CD4-positive, alpha-beta T cell (primary cell): ENCODE measurements at regions not wholly inside any gene's neighbourhood (a gene's known extent, or its start where the extent isn't known, plus 50 kb on each side); places are given as distances from the start of the nearest gene placed in this dataset.

Experiments used
- ATAC-seq: fragments of 200-7000 bp; cut with Tn5 transposase; one replicate; pipeline ENCODE4 v1.10.0; 2022; ENCODE audit warnings: mild to moderate bottlenecking; ENCODE audit not compliant: poor library complexity
- CTCF ChIA-PET: fragments of 350-600 bp; sonication (Branson Sonifier 250); formaldehyde crosslinking; loops from one replicate; lab custom pipeline; 2021; ENCODE audit warnings: antibody characterized with exemption, inconsistent platforms; lab: Charles Lee
- POLR2A ChIA-PET: fragments of 350-600 bp; sonication (Branson Sonifier 250); formaldehyde crosslinking; loops from one replicate; lab custom pipeline; 2021; ENCODE audit warnings: antibody characterized with exemption, inconsistent platforms; lab: Charles Lee
- DNase-seq, 14 experiments: peaks; one replicate each; pipeline ENCODE4 v3.0.0-alpha.2; 2013 to 2020; ENCODE audit warnings: mixed read lengths in 2 of 14
- H3K27ac ChIP-seq, 2 donors: one replicate each; pipeline versions ENCODE4 v1.5.1 to v1.7.0; 2013; ENCODE audit warnings: low read length in 2 of 2, low read depth in 1 of 2, mild to moderate bottlenecking in 1 of 2
- H3K27me3 ChIP-seq, 2 experiments: 1 replicate in 1 of 2; 2 replicates in 1 of 2; pipeline versions ENCODE4 v1.6.1 to v1.7.0; 2013; ENCODE audit warnings: low read length in 2 of 2, control low read depth in 1 of 2, mild to moderate bottlenecking in 1 of 2, moderate library complexity in 1 of 2; ENCODE audit not compliant: insufficient read depth in 2 of 2, control insufficient read depth in 1 of 2
- H3K36me3 ChIP-seq: one replicate; pipeline ENCODE4 v1.6.1; 2013; ENCODE audit warnings: low read length, control low read depth; ENCODE audit not compliant: insufficient read depth
- H3K4me1 ChIP-seq: one replicate; pipeline ENCODE4 v1.6.1; 2013; ENCODE audit warnings: low read length, control low read depth; ENCODE audit not compliant: insufficient read depth
- H3K4me3 ChIP-seq: one replicate; pipeline ENCODE4 v1.5.1; 2013; ENCODE audit warnings: mild to moderate bottlenecking, low read length, moderate library complexity
- H3K9me3 ChIP-seq, 2 experiments: 1 replicate in 1 of 2; 2 replicates in 1 of 2; pipeline versions ENCODE4 v1.6.1 to v1.7.0; 2013; ENCODE audit warnings: low read length in 2 of 2, mild to moderate bottlenecking in 2 of 2, control low read depth in 1 of 2, moderate library complexity in 1 of 2; ENCODE audit not compliant: control insufficient read depth in 1 of 2, insufficient read depth in 1 of 2
- H3K27ac Mint-ChIP-seq: one replicate; pipeline ENCODE4 v1.8.0; 2020; ENCODE audit warnings: mixed read lengths
- H3K27me3 Mint-ChIP-seq: one replicate; pipeline ENCODE4 v1.8.0; 2021; ENCODE audit warnings: mixed read lengths
- H3K36me3 Mint-ChIP-seq: one replicate; pipeline ENCODE4 v1.8.0; 2021; ENCODE audit warnings: low read depth, mixed read lengths
- H3K4me1 Mint-ChIP-seq: one replicate; pipeline ENCODE4 v1.8.0; 2021; ENCODE audit warnings: low read depth, mixed read lengths
- H3K4me3 Mint-ChIP-seq: one replicate; pipeline ENCODE4 v1.8.0; 2020; ENCODE audit warnings: mild to moderate bottlenecking, mixed read lengths
- H3K9me3 Mint-ChIP-seq: one replicate; pipeline ENCODE4 v1.8.0; 2020; ENCODE audit warnings: mixed read lengths
- CTCF ChIP-seq: fragments of 200-600 bp; IDR thresholded peaks from one replicate; pipeline ENCODE4 v1.8.0; 2022; ENCODE audit warnings: antibody characterized with exemption, mild to moderate bottlenecking
- intact Hi-C, 2 experiments: fragments of 100-400 bp; cut with DNase I in 1 of 2; cut with micrococcal nuclease in 1 of 2; formaldehyde crosslinking; loops; one replicate each; pipeline versions ENCODE4 v1.15.1 to v1.9.0; 2023 to 2025; cut with DNase I, micrococcal nuclease

- Histone ChIP-seq H3K36me3 (no peaks in the 10 kb centered on the region), H3K9me3 (no peaks in the 10 kb centered on the region), H3K4me1 (no peaks in the 10 kb centered on the region), H3K27me3 (peaks cover 0 to 7% of the 10 kb centered on the region in 2 experiments), H3K4me3 (no peak overlapping the region), H3K27ac (no peak overlapping the region)
- intact Hi-C loops: no loop called here
- no peak overlapping the region for H3K4me3 Mint-ChIP-seq
- no peaks in the 10 kb centered on the region for H3K36me3 Mint-ChIP-seq
- DNase-seq (no peak), ATAC-seq (no peak)
- H3K4me1 Mint-ChIP-seq: no peaks in the 10 kb centered on the region
- peaks cover 36% of the 10 kb centered on the region for H3K27me3 Mint-ChIP-seq
- no peaks in the 10 kb centered on the region for H3K9me3 Mint-ChIP-seq
- no peak overlapping the region for H3K27ac Mint-ChIP-seq
- CTCF ChIA-PET: no interaction called here
- POLR2A ChIA-PET: no interaction called here
- no peak for TF ChIP-seq CTCF
Observed at GRCh38 chr11:19506816-19507486, 205.7 kb upstream of the NAV2 start.

- Mint-ChIP-seq H3K9me3 (no peaks in the 10 kb centered on the region), H3K4me3 (no peak overlapping the region), H3K36me3 (no peaks in the 10 kb centered on the region), H3K4me1 (no peaks in the 10 kb centered on the region), H3K27ac (no peak overlapping the region), H3K27me3 (peaks cover 20% of the 10 kb centered on the region)
- no peak for DNase-seq
- Histone ChIP-seq H3K27me3 (no peaks in the 10 kb centered on the region), H3K4me3 (no peak overlapping the region), H3K27ac (no peak overlapping the region), H3K36me3 (no peaks in the 10 kb centered on the region), H3K4me1 (no peaks in the 10 kb centered on the region), H3K9me3 (no peaks in the 10 kb centered on the region)
- CTCF ChIA-PET: no interaction called here
- intact Hi-C loops: no loop called here
- no peak for ATAC-seq
- POLR2A ChIA-PET: no interaction called here
- TF ChIP-seq CTCF: no peak
Observed at GRCh38 chr11:19502691-19503253, 209.9 kb upstream of the NAV2 start.

GRCh38 chr11:19501631-19502030, 211.0 kb upstream of the NAV2 start:
- Mint-ChIP-seq H3K4me1 (no peaks in the 10 kb centered on the region), H3K36me3 (no peaks in the 10 kb centered on the region), H3K4me3 (no peak overlapping the region), H3K27me3 (peaks cover 16% of the 10 kb centered on the region), H3K9me3 (no peaks in the 10 kb centered on the region), H3K27ac (no peak overlapping the region)
- no peak for TF ChIP-seq CTCF
- ChIA-PET CTCF (no interaction called here), POLR2A (no interaction called here)
- H3K4me1 ChIP-seq: no peaks in the 10 kb centered on the region
- H3K36me3 ChIP-seq: no peaks in the 10 kb centered on the region
- no peak overlapping the region for H3K4me3 ChIP-seq
- no peak for ATAC-seq
- DNase-seq: no peak
- H3K27ac ChIP-seq: no peak overlapping the region
- no peaks in the 10 kb centered on the region for H3K9me3 ChIP-seq
- H3K27me3 ChIP-seq: no peaks in the 10 kb centered on the region
- intact Hi-C loops: no loop called here
